IPS DF 4.7 (cell line): ENCODE measurements at regions not wholly inside any gene's neighbourhood (a gene's known extent, or its start where the extent isn't known, plus 50 kb on each side); places are given as distances from the start of the nearest gene placed in this dataset.
"Not testable (repeated sequence)": the region's sequence is repeated elsewhere in the genome, so short reads cannot be mapped to it uniquely, and the experiment has no call there.

ENCODE experiments used
- DNase-seq: peaks from one replicate; pipeline ENCODE4 v3.0.0-alpha.2; 2013; ENCODE audit warnings: low spot score; ENCODE audit errors: extremely low read depth

- no peak for DNase-seq
Measured at GRCh38 chr6:131427434-131428058, 145.5 kb upstream of the ARG1 start.

DNA sequence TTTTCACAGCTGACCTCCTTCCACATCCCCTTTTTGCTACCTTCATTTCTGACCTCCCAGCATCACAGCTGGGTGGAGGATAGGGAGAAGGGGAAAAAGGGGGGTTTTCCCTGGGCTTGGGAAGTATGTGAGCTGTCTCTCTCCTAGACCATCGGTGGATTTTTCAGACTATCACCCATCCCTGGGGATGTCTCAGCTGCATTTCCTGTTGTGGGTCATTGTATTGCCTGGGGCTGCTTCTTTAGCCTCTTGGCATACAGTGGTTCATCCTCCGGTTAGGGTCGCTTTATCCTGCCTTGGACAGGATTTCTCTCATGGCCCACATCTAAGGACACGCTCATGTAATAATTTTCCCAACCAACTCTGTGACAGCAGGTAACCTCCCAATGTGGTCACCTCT is 142.5 kb upstream of the ARG1 start:
- DNase-seq = no peak

DNA sequence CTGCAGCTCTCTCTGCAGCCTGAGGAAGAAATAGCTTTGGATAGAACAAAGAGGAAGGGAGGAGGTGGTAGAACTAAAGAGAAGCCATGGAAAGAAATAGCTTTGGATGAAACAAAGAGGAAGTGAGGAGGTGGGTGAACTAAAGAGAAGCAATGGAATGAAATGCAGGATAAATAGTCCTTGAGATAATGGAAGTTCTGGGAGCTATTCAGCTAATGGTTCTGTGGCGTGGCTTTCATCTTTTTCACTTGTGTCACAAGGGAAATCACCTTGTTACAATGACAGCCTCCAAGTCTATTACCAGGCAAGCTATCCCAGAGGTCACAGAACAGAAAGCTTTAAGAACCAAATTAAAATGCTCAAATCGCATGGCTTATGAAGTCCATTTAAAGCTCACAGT is 141.3 kb upstream of the ARG1 start:
- no peak for DNase-seq

- no peak for DNase-seq
Measured at GRCh38 chr6:131433927-131434326, 139.1 kb upstream of the ARG1 start.

DNA sequence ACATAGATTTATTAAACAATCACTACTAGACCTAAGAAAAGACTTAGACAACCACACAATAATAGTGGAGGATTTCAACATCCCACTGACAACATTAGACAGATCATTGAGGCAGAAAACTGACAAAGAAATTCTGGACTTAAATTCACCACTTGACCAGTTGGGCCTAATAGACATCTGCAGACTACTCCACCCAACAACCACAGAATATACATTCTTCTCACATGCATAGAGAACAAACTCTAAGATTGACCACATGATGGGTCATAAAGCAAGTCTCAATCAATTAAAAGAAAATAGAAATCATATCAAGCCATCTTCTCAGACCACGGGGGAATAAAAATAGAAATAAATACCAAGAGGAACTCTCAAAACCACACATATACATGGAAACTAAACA is 136.7 kb upstream of the ARG1 start:
- DNase-seq = no peak

DNA sequence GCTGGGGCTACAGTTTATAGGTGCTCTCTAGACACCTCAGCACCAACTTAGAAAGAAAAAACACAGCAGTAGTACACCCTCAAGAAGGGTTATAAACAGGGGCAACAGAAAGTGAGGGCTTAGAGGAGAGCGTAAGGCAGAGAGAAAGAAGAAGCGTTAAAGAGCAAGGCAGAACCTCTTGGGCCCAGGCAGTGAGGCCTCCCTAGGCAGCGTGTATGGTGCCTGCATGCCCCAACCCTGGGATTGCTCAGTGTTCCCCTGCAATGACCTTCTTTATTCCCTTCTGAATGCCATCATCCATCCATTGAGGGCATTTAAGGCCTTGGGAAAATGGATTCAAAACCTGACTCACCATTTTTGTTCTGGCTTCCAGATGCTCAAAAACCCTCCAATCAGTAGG is 130.0 kb upstream of the ARG1 start:
- no peak for DNase-seq

- no peak for DNase-seq
Measured at GRCh38 chr6:131443514-131443913, 129.5 kb upstream of the ARG1 start.

- DNase-seq = not testable (repeated sequence)
Measured at GRCh38 chr6:131445356-131445755, 127.7 kb upstream of the ARG1 start.

DNA sequence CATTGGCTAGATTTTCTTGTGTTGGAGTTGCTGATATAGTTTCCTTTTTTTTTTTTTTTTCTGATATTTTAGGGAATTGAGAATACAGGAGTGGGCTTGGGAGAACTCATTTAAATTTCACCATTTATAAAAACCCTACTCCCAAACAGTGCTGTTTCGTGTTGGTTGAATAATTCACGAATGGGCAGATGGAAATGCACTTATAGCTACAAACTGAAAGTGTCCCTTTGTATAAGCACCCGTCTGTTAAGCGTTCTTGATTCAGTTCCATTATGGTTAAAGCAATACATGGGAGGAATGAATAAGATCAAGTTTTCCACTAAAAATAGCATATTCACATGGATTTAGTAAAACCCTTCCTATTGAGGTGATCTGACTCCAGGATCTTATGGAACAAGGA is 122.2 kb upstream of the ARG1 start:
- no peak for DNase-seq

DNA sequence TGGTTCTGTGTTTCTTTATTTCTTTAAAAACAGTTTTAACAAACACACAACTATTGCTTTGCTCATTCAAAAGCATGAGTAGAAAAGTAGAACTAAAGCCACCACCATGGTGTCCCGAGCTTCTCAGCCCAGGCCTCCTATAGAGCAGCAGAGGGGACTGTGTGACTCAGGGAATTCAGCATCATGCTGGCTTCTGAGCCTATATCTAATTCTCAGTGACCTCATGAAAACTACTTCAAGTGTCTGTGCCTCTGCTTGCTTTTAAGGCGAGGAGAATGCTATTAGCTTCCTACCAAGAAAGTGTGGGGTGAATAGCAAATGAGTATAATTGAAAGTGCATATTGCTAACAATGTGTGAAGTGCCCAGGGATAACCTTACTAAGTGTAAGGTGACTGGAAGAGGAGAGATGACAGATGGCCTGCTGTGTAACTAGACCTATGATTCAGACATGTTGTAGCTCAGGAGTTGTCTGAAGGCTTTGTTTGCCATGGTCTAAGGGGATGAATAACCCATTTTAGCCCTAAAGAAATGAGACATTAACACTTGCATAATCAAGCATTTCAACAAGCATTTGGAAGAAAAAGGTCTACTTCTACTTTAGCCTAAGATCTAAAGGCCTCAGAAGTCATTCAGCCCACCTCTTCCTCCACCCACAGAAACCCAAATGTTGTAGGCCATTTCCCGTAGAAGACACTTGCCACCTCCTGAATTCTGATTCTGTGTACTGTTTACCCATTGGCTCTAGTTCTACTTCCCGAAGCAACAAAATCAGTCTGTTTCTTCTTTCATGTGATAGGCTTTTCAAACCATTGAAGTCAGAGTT is 121.5 kb upstream of the ARG1 start:
- no peak for DNase-seq

- no peak for DNase-seq
Measured at GRCh38 chr6:131453803-131454202, 119.2 kb upstream of the ARG1 start.

GRCh38 chr6:131456565-131456964 is 116.5 kb upstream of the ARG1 start:
- DNase-seq = no peak

GRCh38 chr6:131459005-131459404 is 114.0 kb upstream of the ARG1 start:
- DNase-seq = no peak

DNA sequence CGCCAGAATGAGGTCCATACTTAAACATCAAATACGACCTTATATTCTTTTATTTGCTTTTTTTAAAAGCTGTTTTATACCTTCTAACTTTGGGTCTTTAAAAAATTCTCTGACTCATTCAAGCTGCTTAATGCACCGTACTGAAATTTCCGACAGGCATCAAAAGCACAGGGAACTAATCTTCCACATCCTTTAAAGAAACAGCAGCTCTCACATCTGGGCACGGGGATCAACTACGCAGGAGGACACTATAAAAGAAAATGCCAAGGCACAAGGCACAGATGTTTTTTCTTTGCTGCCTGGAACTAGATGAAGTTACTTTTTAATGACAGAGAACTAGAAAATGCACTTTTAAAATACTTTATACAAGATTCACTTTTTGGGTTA is 112.4 kb upstream of the ARG1 start:
- DNase-seq = no peak

- no peak for DNase-seq
Measured at GRCh38 chr6:131469130-131469529, 103.9 kb upstream of the ARG1 start.

DNA sequence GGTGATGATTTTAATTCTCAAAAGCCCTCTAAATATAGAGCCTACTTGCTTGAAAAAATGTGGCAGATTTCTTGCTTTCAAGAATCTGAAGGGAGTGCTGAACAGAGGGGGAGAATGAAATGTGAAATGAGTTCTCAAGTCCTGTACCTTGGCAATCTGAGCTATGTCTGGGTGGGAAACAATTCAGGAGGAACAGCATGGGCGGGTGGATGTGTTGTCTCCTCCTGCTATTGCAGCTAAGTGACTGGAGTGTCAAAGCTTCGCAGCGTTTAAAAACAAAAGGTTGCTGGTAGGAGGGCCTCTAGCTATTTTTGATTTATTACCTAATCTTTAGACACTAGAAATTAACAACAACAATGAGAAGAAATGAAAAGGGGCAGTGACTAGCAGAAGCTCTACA is 102.5 kb upstream of the ARG1 start:
- DNase-seq = no peak

DNA sequence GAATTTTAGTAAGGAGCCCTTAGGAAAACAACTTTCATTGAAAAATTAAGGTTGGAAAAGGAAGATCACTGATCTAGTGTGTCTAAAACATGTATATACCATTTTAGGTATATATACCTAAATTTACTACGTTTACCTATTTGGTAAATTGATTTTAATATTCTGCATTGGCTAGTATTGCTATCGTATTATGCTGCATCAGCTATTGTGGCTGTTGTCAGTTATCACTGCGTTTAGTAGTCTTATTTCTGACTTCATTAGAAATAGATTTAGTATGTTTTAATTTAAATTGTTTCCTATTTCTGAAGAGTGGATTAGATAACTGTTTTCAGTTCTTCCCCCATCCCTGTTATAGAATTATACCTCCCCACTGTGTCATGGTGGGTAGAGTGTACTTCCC is 101.7 kb upstream of the ARG1 start:
- DNase-seq = no peak

DNA sequence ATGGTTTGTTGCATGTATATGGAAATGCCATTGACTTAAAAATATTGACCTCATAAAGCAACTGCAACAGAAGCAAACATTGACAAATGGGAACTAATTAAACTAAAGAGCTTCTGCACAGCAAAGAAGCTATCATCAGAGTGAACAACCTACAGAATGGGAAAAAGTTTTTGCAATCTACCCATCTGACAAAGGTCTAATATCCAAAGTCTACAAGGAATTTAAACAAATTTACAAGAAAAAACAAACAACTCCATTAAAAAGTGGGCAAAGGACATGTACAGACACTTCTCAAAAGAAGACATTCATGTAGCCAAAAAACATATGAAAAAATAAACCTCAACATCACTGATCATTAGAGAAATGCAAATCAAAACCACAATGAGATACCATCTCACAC is 99.7 kb upstream of the ARG1 start:
- DNase-seq = not testable (repeated sequence)

DNA sequence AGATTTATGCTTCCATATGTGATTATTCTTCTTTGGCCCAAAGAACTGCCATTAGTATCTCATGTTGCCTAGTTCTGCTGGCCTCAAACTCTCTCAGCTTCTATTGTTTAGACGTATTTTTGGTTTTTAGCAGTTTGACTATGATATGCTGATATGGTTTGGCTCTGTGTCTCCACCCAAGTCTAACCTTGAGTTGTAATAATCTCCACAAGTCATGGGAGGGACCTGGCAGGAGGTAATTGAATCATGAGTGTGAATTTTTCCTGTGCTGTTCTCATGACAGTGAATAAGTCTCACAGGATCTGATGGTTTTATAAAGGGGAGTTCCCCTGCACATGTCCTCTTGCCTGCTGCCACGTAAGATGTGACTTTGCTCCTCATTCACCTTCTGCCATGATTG is 96.7 kb upstream of the ARG1 start:
- no peak for DNase-seq

DNA sequence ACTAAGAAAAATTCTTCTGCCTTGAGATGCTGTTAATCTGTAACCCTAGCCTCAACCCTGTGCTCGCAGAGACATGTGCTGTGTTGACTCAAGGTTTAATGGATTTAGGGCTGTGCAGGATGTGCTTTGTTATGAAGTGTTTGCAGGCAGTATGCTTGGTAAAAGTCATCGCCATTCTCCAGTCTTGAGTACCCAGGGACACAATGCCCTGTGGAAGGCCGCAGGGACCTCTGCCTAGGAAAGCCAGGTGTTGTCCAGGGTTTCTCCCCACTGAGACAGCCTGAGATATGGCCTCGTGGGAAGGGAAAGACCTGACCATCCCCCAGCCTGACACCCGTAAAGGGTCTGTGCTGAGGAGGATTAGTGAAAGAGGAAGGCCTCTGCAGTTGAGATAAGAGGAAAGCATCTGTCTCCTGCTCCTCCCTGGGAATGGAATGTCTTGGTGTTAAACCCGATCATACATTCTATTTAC is 94.2 kb upstream of the ARG1 start:
- not testable (repeated sequence) for DNase-seq

GRCh38 chr6:131486608-131487007 is 86.4 kb upstream of the ARG1 start:
- DNase-seq = no peak

DNA sequence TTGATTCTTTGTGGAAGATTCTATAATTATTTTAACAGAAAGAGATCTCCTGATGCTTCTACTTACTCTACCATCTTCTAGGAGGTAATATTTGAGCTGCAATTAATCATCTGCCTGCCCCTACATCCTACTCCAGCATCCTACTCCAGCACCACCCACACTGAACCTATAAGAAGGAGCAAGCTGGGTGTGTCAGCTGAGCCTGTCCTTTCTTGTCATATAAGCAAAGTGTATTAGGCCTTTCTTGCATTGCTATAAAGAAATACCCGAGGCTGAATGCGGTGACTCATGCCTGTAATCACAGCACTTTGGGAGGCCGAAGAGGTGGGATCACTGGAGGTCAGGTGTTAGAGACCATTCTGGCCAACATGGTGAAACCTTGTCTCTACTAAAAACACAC is 84.2 kb upstream of the ARG1 start:
- DNase-seq = no peak

DNA sequence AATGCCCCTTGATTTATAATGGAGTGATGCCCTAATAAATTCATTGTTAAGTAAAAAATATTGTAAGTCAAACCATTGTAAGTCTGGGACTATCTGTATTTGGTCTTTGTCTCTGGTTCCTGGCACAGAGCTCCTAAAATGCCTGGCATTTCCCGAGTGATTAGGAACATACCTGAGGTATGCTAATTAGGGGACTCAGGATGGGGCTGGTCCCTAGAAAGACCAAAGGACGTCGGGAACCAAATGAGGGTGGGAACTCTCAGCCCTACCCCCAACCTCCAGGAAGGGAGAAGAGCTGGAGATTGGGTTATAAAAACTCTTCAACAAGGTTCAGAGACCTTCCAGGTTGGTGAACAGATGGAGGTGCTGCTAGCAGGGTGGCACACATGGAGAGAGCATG is 82.6 kb upstream of the ARG1 start:
- no peak for DNase-seq
